A549 (cell line): ENCODE measurements at regions not wholly inside any gene's neighbourhood (a gene's known extent, or its start where the extent isn't known, plus 50 kb on each side); places are given as distances from the start of the nearest gene placed in this dataset.

Experiments used
- ATAC-seq, 2 experiments: fragments of 200-7000 bp in 1 of 2; fragments of >200 bp in 1 of 2; cut with Nextera tagmentation in 1 of 2; cut with Tn5 transposase in 1 of 2; 3 replicates each; pipeline versions ENCODE4 v1.8.0 to v1.9.1; 2018 to 2020; ENCODE audit warnings: mild to moderate bottlenecking in 1 of 2, moderate library complexity in 1 of 2
- CTCF ChIA-PET: fragments of 300-600 bp; sonication (Branson Sonifier 250); formaldehyde crosslinking; extraction: SDS; loops from one replicate; lab custom pipeline; 2021; ENCODE audit warnings: antibody characterized with exemption, inconsistent platforms; lab: Yijun Ruan, JAX
- POLR2A ChIA-PET: fragments of 350-600 bp; formaldehyde crosslinking; extraction: SDS; loops from one replicate; lab custom pipeline; 2021; ENCODE audit warnings: antibody characterized with exemption, inconsistent platforms; lab: Yijun Ruan, JAX
- DNase-seq, 2 experiments: peaks; one replicate each; pipeline versions ENCODE4 v3.0.0 to v3.0.0-alpha.2; 2011 to 2016; ENCODE audit warnings: low read depth in 1 of 2, low spot score in 1 of 2
- FAIRE-seq: peaks from 2 replicates; lab custom pipeline; 2011; peaks lifted over from hg19 to GRCh38; lab: Jason Lieb, UNC
- H3K27ac ChIP-seq, 2 experiments: fragments of >200 bp; sonication (Bioruptor Twin); formaldehyde crosslinking; 3 replicates each; pipeline ENCODE4 v1.5.1; 2016 to 2017
- H3K4me1 ChIP-seq: fragments of >200 bp; sonication (Bioruptor Twin); formaldehyde crosslinking; 3 replicates; pipeline ENCODE4 v1.6.1; 2016
- H3K4me2 ChIP-seq: fragments of >200 bp; sonication (Bioruptor Twin); formaldehyde crosslinking; 3 replicates; pipeline ENCODE4 v1.6.1; 2016
- H3K4me3 ChIP-seq: fragments of >200 bp; sonication (Bioruptor Twin); formaldehyde crosslinking; 3 replicates; pipeline ENCODE4 v1.5.1; 2016
- H3K9me3 ChIP-seq: fragments of >200 bp; sonication (Bioruptor Twin); formaldehyde crosslinking; 3 replicates; pipeline ENCODE4 v1.6.1; 2016
- CBX2 ChIP-seq: fragments of 200-600 bp; sonication (generic); IDR thresholded peaks from 2 replicates; pipeline ENCODE4 v1.6.1; 2016; ENCODE audit warnings: low read depth, mild to moderate bottlenecking, borderline replicate concordance
- CBX8 ChIP-seq: fragments of 200-600 bp; sonication (generic); IDR thresholded peaks from 2 replicates; pipeline ENCODE4 v1.6.1; 2016
- CEBPB ChIP-seq, 2 experiments: fragments of >200 bp in 1 of 2; sonication (Bioruptor Twin) in 1 of 2; formaldehyde crosslinking in 1 of 2; IDR thresholded peaks; 2 replicates each; pipeline ENCODE4 v1.6.1; 2012 to 2016
- CHD2 ChIP-seq: fragments of 150-350 bp; IDR thresholded peaks from 2 replicates; pipeline ENCODE4 v1.6.1; 2014; ENCODE audit warnings: low read length; ENCODE audit not compliant: partially characterized antibody
- EHF ChIP-seq: fragments of 250-450 bp; sonication (Bioruptor Pico); IDR thresholded peaks from 2 replicates; pipeline ENCODE4 v1.5.0; 2020; ENCODE audit warnings: mild to moderate bottlenecking
- ESRRA ChIP-seq: fragments of 150-350 bp; IDR thresholded peaks from 2 replicates; pipeline ENCODE4 v1.6.1; 2014; ENCODE audit warnings: mild to moderate bottlenecking, low read length, borderline replicate concordance
- HOXA7 ChIP-seq: fragments of 250-450 bp; sonication (Bioruptor Pico); IDR thresholded peaks from 2 replicates; pipeline ENCODE4 v1.5.0; 2020; ENCODE audit warnings: mild to moderate bottlenecking, moderate library complexity
- HOXB5 ChIP-seq: fragments of 250-450 bp; sonication (Bioruptor Pico); IDR thresholded peaks from 2 replicates; pipeline ENCODE4 v1.5.0; 2020; ENCODE audit warnings: mild to moderate bottlenecking, moderate library complexity
- NR3C1 ChIP-seq: fragments of >200 bp; sonication (Bioruptor Twin); formaldehyde crosslinking; IDR thresholded peaks from 3 replicates; pipeline ENCODE4 v1.6.1; 2017
- RAD21 ChIP-seq, 2 experiments: fragments of >200 bp in 1 of 2; sonication (Bioruptor Twin) in 1 of 2; formaldehyde crosslinking in 1 of 2; IDR thresholded peaks in 1 of 2; conservative IDR thresholded peaks in 1 of 2; 2 replicates in 1 of 2; 3 replicates in 1 of 2; pipeline ENCODE4 v1.6.1; 2012 to 2018; ENCODE audit warnings: inconsistent platforms in 1 of 2
- RFX5 ChIP-seq: fragments of 450-650 bp; IDR thresholded peaks from 2 replicates; pipeline ENCODE4 v1.7.1; 2014; ENCODE audit warnings: antibody characterized with exemption, mild to moderate bottlenecking, moderate library complexity
- SREBF2 ChIP-seq: fragments of 450-650 bp; IDR thresholded peaks from 2 replicates; pipeline ENCODE4 v1.6.1; 2014; ENCODE audit warnings: mild to moderate bottlenecking, moderate library complexity
- ZFP36 ChIP-seq: fragments of 450-650 bp; IDR thresholded peaks from 2 replicates; pipeline ENCODE4 v1.6.1; 2014; ENCODE audit warnings: borderline replicate concordance; ENCODE audit not compliant: partially characterized antibody
- ZNF302 ChIP-seq: fragments of 250-450 bp; sonication (Bioruptor Pico); IDR thresholded peaks from 2 replicates; pipeline ENCODE4 v1.9.0; 2021; ENCODE audit warnings: inconsistent platforms, mild to moderate bottlenecking, moderate library complexity
- WGBS: methylation state at CpG from one replicate; pipeline ENCODE4 v1.1.6; 2017; ENCODE audit errors: missing lambda C conversion rate; 5-methylcytosine and 5-hydroxymethylcytosine counted together
- TF ChIP-seq, protein P1 (sequence below): IDR thresholded peaks from 2 replicates; pipeline ENCODE4 v1.6.1; 2012
- TF ChIP-seq, protein P2 (sequence below): fragments of >200 bp; sonication (Bioruptor Twin); formaldehyde crosslinking; IDR thresholded peaks from 2 replicates; pipeline ENCODE4 v1.6.1; 2016
- TF ChIP-seq, protein P3 (sequence below): fragments of 250-450 bp; sonication (Bioruptor Pico); IDR thresholded peaks from 2 replicates; pipeline ENCODE4 v1.5.0; 2021; ENCODE audit warnings: mild to moderate bottlenecking, moderate library complexity, borderline replicate concordance
- TF ChIP-seq, protein P4 (sequence below): fragments of >200 bp; sonication (Bioruptor Twin); formaldehyde crosslinking; IDR thresholded peaks from 3 replicates; pipeline ENCODE4 v1.5.1; 2016
- TF ChIP-seq, protein P5 (sequence below): fragments of 200-600 bp; sonication (generic); IDR thresholded peaks from 2 replicates; pipeline ENCODE4 v1.6.1; 2016; ENCODE audit warnings: antibody characterized with exemption, mild to moderate bottlenecking, moderate library complexity
- TF ChIP-seq, protein P6 (sequence below): fragments of 450-650 bp; IDR thresholded peaks from 2 replicates; pipeline ENCODE4 v1.6.1; 2014; ENCODE audit warnings: antibody characterized with exemption

DNA sequence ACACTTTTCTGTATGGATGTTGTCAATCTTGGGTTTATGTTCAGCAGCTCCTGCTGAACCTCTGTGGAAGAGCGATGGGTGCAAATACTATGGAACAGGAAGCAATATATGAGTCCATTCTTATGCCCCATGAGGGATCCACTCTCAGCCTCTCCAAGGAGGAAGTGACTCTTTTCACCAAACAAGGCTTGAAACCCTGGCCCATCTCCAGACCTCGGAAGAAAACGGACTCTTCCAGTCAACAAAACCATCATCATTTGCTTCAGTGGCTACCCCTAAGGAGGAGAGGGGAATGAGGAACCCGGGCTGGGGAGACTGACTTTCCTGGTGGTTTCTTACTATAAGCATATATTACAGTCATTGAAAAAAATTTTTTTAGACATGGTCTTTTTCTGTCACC is 206.2 kb downstream of the AXIN2 start:
- Histone ChIP-seq H3K9me3 (peaks cover 7% of the 10 kb centered on the region; the same call in 1 of the 3 replicates), H3K4me2 (no peak overlapping the region), H3K4me1 (no peaks in the 10 kb centered on the region), H3K4me3 (no peak overlapping the region), H3K27ac (no peak overlapping the region)
- ChIA-PET CTCF (interaction anchor here (1.7 kb wide), 1 partner anchor 9 kb away, joined by 5 read pairs; no protein-coding TSS in a partner anchor), POLR2A (no interaction called here)
- ATAC-seq (no peak), FAIRE-seq (no peak), DNase-seq (no peak)
- 18% methylated on average over 4 of the region's 4 CpGs for WGBS
- TF ChIP-seq HOXB5, result no peak
- TF ChIP-seq, protein P1, sequence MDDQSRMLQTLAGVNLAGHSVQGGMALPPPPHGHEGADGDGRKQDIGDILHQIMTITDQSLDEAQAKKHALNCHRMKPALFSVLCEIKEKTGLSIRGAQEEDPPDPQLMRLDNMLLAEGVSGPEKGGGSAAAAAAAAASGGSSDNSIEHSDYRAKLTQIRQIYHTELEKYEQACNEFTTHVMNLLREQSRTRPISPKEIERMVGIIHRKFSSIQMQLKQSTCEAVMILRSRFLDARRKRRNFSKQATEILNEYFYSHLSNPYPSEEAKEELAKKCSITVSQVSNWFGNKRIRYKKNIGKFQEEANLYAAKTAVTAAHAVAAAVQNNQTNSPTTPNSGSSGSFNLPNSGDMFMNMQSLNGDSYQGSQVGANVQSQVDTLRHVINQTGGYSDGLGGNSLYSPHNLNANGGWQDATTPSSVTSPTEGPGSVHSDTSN, result no peak
- no peak for TF ChIP-seq ZNF302 (CRISPR knock-in tag)
- no peak for TF ChIP-seq EHF (CRISPR knock-in tag)
- TF ChIP-seq, protein P2, sequence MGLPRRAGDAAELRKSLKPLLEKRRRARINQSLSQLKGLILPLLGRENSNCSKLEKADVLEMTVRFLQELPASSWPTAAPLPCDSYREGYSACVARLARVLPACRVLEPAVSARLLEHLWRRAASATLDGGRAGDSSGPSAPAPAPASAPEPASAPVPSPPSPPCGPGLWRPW, result no peak
- TF ChIP-seq SREBF2, result no peak
- TF ChIP-seq CBX8, result no peak
- TF ChIP-seq, protein P3, sequence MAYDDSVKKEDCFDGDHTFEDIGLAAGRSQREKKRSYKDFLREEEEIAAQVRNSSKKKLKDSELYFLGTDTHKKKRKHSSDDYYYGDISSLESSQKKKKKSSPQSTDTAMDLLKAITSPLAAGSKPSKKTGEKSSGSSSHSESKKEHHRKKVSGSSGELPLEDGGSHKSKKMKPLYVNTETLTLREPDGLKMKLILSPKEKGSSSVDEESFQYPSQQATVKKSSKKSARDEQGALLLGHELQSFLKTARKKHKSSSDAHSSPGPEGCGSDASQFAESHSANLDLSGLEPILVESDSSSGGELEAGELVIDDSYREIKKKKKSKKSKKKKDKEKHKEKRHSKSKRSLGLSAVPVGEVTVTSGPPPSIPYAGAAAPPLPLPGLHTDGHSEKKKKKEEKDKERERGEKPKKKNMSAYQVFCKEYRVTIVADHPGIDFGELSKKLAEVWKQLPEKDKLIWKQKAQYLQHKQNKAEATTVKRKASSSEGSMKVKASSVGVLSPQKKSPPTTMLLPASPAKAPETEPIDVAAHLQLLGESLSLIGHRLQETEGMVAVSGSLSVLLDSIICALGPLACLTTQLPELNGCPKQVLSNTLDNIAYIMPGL (CRISPR knock-in tag), result no peak

DNA sequence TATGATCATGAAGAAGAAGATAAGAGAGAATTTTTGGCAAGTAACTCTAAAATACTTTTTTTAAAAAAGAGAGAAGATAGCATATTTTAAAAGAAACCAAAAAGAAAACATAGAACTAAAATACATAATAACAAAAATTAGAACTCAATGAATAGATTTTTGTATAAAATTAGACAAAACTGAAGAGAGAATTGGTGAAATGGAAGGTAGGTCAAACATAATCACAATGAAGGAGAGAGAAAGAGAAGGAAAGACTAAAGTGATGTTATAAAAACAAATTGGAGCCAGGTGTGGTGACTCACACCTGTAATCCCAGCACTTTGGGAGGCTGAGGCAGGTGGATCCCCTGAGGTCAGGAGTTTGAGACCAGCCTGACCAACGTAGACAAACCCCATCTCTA is 211.5 kb downstream of the AXIN2 start:
- Histone ChIP-seq H3K4me3 (no peak overlapping the region), H3K9me3 (peaks cover 16% of the 10 kb centered on the region; the same call in 1 of the 3 replicates), H3K4me2 (no peak overlapping the region), H3K27ac (no peak overlapping the region), H3K4me1 (no peaks in the 10 kb centered on the region)
- CTCF ChIA-PET, result interaction anchor here (0.7 to 1.0 kb wide), 2 partner anchors 22 to 219 kb away, joined by 3 to 6 read pairs; no protein-coding TSS in a partner anchor
- ATAC-seq, result no peak
- DNase-seq, result no peak
- FAIRE-seq, result peak; percentile 18
- TF ChIP-seq CEBPB (IDR thresholded peaks at IDR 0.05) (no peak), SREBF2 (no peak), NR3C1 (no peak), RAD21 (conservative IDR thresholded peaks at IDR 0.05 in 1 of 2, IDR thresholded peaks at IDR 0.05 in 1 of 2) (no peak), CHD2 (no peak), ESRRA (no peak), ZFP36 (no peak), CBX2 (no peak), HOXA7 (no peak), RFX5 (no peak)
- TF ChIP-seq, protein P4, sequence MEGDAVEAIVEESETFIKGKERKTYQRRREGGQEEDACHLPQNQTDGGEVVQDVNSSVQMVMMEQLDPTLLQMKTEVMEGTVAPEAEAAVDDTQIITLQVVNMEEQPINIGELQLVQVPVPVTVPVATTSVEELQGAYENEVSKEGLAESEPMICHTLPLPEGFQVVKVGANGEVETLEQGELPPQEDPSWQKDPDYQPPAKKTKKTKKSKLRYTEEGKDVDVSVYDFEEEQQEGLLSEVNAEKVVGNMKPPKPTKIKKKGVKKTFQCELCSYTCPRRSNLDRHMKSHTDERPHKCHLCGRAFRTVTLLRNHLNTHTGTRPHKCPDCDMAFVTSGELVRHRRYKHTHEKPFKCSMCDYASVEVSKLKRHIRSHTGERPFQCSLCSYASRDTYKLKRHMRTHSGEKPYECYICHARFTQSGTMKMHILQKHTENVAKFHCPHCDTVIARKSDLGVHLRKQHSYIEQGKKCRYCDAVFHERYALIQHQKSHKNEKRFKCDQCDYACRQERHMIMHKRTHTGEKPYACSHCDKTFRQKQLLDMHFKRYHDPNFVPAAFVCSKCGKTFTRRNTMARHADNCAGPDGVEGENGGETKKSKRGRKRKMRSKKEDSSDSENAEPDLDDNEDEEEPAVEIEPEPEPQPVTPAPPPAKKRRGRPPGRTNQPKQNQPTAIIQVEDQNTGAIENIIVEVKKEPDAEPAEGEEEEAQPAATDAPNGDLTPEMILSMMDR, result no peak
- TF ChIP-seq, protein P5, sequence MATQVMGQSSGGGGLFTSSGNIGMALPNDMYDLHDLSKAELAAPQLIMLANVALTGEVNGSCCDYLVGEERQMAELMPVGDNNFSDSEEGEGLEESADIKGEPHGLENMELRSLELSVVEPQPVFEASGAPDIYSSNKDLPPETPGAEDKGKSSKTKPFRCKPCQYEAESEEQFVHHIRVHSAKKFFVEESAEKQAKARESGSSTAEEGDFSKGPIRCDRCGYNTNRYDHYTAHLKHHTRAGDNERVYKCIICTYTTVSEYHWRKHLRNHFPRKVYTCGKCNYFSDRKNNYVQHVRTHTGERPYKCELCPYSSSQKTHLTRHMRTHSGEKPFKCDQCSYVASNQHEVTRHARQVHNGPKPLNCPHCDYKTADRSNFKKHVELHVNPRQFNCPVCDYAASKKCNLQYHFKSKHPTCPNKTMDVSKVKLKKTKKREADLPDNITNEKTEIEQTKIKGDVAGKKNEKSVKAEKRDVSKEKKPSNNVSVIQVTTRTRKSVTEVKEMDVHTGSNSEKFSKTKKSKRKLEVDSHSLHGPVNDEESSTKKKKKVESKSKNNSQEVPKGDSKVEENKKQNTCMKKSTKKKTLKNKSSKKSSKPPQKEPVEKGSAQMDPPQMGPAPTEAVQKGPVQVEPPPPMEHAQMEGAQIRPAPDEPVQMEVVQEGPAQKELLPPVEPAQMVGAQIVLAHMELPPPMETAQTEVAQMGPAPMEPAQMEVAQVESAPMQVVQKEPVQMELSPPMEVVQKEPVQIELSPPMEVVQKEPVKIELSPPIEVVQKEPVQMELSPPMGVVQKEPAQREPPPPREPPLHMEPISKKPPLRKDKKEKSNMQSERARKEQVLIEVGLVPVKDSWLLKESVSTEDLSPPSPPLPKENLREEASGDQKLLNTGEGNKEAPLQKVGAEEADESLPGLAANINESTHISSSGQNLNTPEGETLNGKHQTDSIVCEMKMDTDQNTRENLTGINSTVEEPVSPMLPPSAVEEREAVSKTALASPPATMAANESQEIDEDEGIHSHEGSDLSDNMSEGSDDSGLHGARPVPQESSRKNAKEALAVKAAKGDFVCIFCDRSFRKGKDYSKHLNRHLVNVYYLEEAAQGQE, result no peak
- TF ChIP-seq, protein P6, sequence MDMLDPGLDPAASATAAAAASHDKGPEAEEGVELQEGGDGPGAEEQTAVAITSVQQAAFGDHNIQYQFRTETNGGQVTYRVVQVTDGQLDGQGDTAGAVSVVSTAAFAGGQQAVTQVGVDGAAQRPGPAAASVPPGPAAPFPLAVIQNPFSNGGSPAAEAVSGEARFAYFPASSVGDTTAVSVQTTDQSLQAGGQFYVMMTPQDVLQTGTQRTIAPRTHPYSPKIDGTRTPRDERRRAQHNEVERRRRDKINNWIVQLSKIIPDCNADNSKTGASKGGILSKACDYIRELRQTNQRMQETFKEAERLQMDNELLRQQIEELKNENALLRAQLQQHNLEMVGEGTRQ, result no peak
- POLR2A ChIA-PET, result no interaction called here
- 0% methylated on average over 1 of the region's 1 CpG for WGBS
